ENCODE measurements at regions not wholly inside any gene's neighbourhood (a gene's known extent, or its start where the extent isn't known, plus 50 kb on each side); places are given as distances from the start of the nearest gene placed in this dataset.

- TF ChIP-seq CTCF (IDR thresholded peaks at IDR 0.05) (no peak), CHD2 (IDR thresholded peaks at IDR 0.05; ENCODE audit: low read length, partially characterized antibody) (no peak), EHMT2 (IDR thresholded peaks at IDR 0.05; ENCODE audit: low read depth) (no peak), SMC3 (IDR thresholded peaks at IDR 0.05) (no peak)
These were observed 182.0 kb upstream of the HNRNPA3 start for GRCh38 chr2:177030451-177031105.

Data from A549 (cell line).